VCaP (cell line): ENCODE measurements at regions not wholly inside any gene's neighbourhood (a gene's known extent, or its start where the extent isn't known, plus 50 kb on each side); places are given as distances from the start of the nearest gene placed in this dataset.
"Not testable (repeated sequence)": the region's sequence is repeated elsewhere in the genome, so short reads cannot be mapped to it uniquely, and the experiment has no call there.

Experiments
- H3K27ac ChIP-seq: fragments of 450-650 bp; 2 replicates; pipeline ENCODE4 v1.5.1; 2017
- CTCF ChIP-seq: fragments of 450-650 bp; conservative IDR thresholded peaks from 2 replicates; pipeline ENCODE4 v1.5.1; 2017; ENCODE audit warnings: mild to moderate bottlenecking, moderate library complexity

- H3K27ac ChIP-seq: no peak overlapping the region
- TF ChIP-seq CTCF: no peak
Observed at GRCh38 chr1:157384258-157384657, 168.1 kb downstream of the FCRL5 start.

DNA sequence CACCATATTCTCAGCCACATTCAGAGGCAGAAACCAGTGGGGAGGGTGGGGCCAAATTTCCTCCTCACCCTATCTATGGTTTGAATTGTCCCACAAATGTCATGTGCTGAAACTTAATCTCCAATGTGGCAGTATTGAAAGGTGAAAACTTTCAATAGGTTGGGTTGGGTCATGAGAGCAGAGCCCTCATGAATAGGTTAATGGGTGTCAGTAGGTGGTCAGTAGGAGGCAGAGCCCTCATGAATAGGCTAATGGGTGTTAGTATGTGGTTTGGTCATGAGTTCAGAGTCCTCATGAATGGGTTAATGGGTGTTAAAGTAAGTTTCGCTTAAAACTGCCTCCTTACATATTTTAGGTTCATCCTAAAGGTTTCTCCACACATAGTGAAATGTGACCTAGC is 170.0 kb downstream of the FCRL5 start:
- TF ChIP-seq CTCF: no peak
- H3K27ac ChIP-seq: no peak overlapping the region

DNA sequence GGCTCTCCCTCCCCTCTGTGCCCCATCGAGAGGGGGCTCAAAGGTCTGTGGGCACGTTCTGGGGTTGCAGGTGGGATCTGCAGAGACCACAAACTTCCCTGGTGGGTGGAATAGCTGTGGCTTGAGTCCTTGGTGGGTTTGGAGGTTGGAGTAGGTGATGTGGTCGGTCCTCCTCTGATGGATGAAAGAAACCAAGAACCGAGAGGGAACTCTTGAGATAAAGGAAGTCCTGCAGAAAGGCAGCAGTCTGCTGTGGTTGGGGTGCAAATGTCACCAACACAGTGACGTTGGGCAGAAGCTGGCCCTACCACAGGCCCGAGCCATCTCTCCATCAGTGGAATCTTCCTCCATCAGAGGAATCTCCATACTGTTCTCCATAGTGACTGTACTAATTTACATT is 171.8 kb downstream of the FCRL5 start:
- no peak for TF ChIP-seq CTCF
- no peak overlapping the region for H3K27ac ChIP-seq

GRCh38 chr1:157377280-157377713 is 175.0 kb downstream of the FCRL5 start:
- TF ChIP-seq CTCF: peak; percentile 66
- not testable (repeated sequence) for H3K27ac ChIP-seq

- TF ChIP-seq CTCF: no peak
- no peak overlapping the region for H3K27ac ChIP-seq
Observed at GRCh38 chr1:157376681-157377080, 175.6 kb downstream of the FCRL5 start.

DNA sequence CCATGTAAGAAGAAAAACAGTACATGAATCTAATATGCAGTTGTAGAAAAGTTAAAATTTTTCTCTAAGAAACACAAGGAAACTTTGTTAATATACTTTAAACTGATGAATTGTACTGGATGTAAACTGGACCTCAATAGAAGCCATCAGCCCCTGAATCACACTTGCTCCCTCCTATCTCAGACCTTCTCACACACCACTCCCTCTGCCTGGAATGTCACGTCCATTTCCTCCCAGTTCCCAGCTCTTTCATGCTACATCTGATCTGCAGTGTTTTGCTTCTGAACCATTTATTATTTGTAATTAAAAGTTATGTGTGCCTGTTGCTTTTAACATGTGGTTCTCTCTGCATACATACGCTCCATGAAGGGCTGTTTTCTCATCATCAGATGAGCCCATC is 180.0 kb downstream of the FCRL5 start:
- H3K27ac ChIP-seq: not testable (repeated sequence)

- H3K27ac ChIP-seq: no peak overlapping the region
- no peak for TF ChIP-seq CTCF
Observed at GRCh38 chr1:157371826-157372225, 180.5 kb downstream of the FCRL5 start.

DNA sequence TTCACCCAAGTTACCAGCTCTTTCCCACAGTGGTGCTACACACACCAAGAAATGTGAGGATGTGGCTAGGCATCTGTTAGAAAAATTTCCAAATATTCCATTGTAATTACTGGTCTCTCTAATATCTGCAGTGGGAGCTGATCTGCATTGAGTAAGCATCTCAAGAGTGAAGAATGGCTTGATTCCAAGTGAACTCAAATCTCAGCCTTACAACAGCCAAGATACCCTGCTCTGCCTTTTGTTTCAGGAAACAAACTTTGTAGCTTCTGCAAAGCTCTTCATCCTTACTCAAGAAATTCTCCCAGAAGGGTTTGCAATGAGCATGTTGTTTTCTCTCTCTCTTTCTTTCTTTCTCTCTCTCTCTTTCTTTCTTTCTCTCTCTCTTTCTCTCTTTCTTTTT is 181.1 kb downstream of the FCRL5 start:
- no peak for TF ChIP-seq CTCF
- no peak overlapping the region for H3K27ac ChIP-seq
